CD4-positive, alpha-beta memory T cell (primary cell): ENCODE measurements at regions not wholly inside any gene's neighbourhood (a gene's known extent, or its start where the extent isn't known, plus 50 kb on each side); places are given as distances from the start of the nearest gene placed in this dataset.
A peak's percentile ranks its signal among the peaks of the same experiment; 100 is the strongest.

ENCODE experiments used
- CTCF ChIA-PET: fragments of 350-600 bp; sonication (Branson Sonifier 250); formaldehyde crosslinking; loops from one replicate; lab custom pipeline; 2021; ENCODE audit warnings: inconsistent platforms; ENCODE audit not compliant: partially characterized antibody; lab: Charles Lee
- POLR2A ChIA-PET: fragments of 350-600 bp; sonication (Branson Sonifier 250); formaldehyde crosslinking; loops from one replicate; lab custom pipeline; 2021; ENCODE audit not compliant: partially characterized antibody; lab: Charles Lee
- DNase-seq, 5 donors: peaks; one replicate each; pipeline versions ENCODE4 v3.0.0 to v3.0.0-alpha.2; 2020 to 2022; ENCODE audit warnings: mixed read lengths in 1 of 5
- H3K27ac ChIP-seq: one replicate; pipeline ENCODE4 v1.7.0; 2013; ENCODE audit warnings: low read depth, low read length
- H3K27me3 ChIP-seq: 2 replicates; pipeline ENCODE4 v1.7.0; 2013; ENCODE audit warnings: mild to moderate bottlenecking, low read length, moderate library complexity; ENCODE audit not compliant: insufficient read depth
- H3K36me3 ChIP-seq: 2 replicates; pipeline ENCODE4 v1.7.0; 2013; ENCODE audit warnings: mild to moderate bottlenecking, low read length, moderate library complexity; ENCODE audit not compliant: insufficient read depth
- H3K4me1 ChIP-seq: 2 replicates; pipeline ENCODE4 v1.7.0; 2013; ENCODE audit warnings: mild to moderate bottlenecking, low read length, moderate library complexity; ENCODE audit not compliant: insufficient read depth
- H3K4me3 ChIP-seq, 2 donors: one replicate each; pipeline ENCODE4 v1.7.0; 2013; ENCODE audit warnings: low read length in 2 of 2, mild to moderate bottlenecking in 1 of 2
- H3K9me3 ChIP-seq, 2 donors: one replicate each; pipeline ENCODE4 v1.7.0; 2013; ENCODE audit warnings: low read length in 2 of 2, control low read depth in 1 of 2; ENCODE audit not compliant: control insufficient read depth in 1 of 2
- H3K27ac Mint-ChIP-seq, 7 donors: one replicate each; pipeline ENCODE4 v1.8.0; 2020 to 2021; ENCODE audit warnings: mixed read lengths in 7 of 7, mild to moderate bottlenecking in 6 of 7, inconsistent platforms in 3 of 7, moderate library complexity in 3 of 7
- H3K27me3 Mint-ChIP-seq, 2 donors: one replicate each; pipeline ENCODE4 v1.8.0; 2020 to 2021; ENCODE audit warnings: mixed read lengths in 2 of 2
- H3K36me3 Mint-ChIP-seq, 2 donors: one replicate each; pipeline ENCODE4 v1.8.0; 2020 to 2021; ENCODE audit warnings: mixed read lengths in 2 of 2, inconsistent platforms in 1 of 2, mild to moderate bottlenecking in 1 of 2
- H3K4me1 Mint-ChIP-seq, 4 donors: one replicate each; pipeline ENCODE4 v1.8.0; 2020 to 2021; ENCODE audit warnings: mixed read lengths in 4 of 4, mild to moderate bottlenecking in 1 of 4
- H3K4me3 Mint-ChIP-seq, 8 donors: one replicate each; pipeline ENCODE4 v1.8.0; 2020 to 2021; ENCODE audit warnings: mixed read lengths in 8 of 8, mild to moderate bottlenecking in 7 of 8, moderate library complexity in 6 of 8, inconsistent platforms in 3 of 8
- H3K9me3 Mint-ChIP-seq, 8 donors: one replicate each; pipeline ENCODE4 v1.8.0; 2020 to 2021; ENCODE audit warnings: mixed read lengths in 8 of 8, mild to moderate bottlenecking in 5 of 8, inconsistent platforms in 3 of 8, moderate library complexity in 1 of 8
- intact Hi-C: fragments of 100-400 bp; cut with micrococcal nuclease; formaldehyde crosslinking; loops from one replicate; pipeline ENCODE4 v1.15.1; 2023

DNA sequence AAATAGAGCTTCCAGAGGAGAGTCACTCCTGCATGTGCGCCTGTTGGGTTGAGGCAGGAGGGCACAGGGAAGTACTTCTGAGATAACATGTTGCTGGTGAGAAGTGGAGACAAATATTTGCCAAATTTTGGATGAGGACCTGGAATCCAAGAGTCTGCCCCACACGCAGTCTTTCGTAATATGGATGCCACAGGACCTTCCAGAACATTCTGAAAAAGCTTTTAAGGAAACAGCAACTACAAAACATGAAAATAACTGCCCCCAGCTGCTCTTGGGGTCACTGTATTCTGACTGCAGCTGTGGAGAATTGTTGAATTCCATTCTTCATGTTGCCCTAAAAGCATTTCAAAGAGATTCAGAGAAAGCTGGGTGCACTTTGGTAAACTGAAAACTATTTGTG lies 227.5 kb downstream of the C1D start:
- no peak overlapping the region for H3K27ac ChIP-seq
- CTCF ChIA-PET = no interaction called here
- peaks cover 0 to 5% (median 0%) of the 10 kb centered on the region in 8 donors for H3K9me3 Mint-ChIP-seq
- no peaks in the 10 kb centered on the region for H3K9me3 ChIP-seq
- no peak overlapping the region for H3K4me3 Mint-ChIP-seq
- no peaks in the 10 kb centered on the region for H3K4me1 ChIP-seq
- H3K4me3 ChIP-seq = no peak overlapping the region
- DNase-seq = no peak
- intact Hi-C loops = no loop called here
- no peaks in the 10 kb centered on the region for H3K36me3 ChIP-seq
- no peaks in the 10 kb centered on the region for H3K27me3 ChIP-seq
- H3K27ac Mint-ChIP-seq = no peak overlapping the region
- H3K36me3 Mint-ChIP-seq = no peaks in the 10 kb centered on the region
- H3K27me3 Mint-ChIP-seq = no peaks in the 10 kb centered on the region
- POLR2A ChIA-PET = no interaction called here
- no peaks in the 10 kb centered on the region for H3K4me1 Mint-ChIP-seq

- Histone ChIP-seq H3K36me3 (no peaks in the 10 kb centered on the region), H3K4me3 (no peak overlapping the region), H3K27ac (no peak overlapping the region), H3K27me3 (no peaks in the 10 kb centered on the region), H3K4me1 (no peaks in the 10 kb centered on the region), H3K9me3 (no peaks in the 10 kb centered on the region)
- Mint-ChIP-seq H3K36me3 (no peaks in the 10 kb centered on the region), H3K9me3 (no peaks in the 10 kb centered on the region), H3K27ac (no peak overlapping the region), H3K4me3 (no peak overlapping the region), H3K4me1 (no peaks in the 10 kb centered on the region), H3K27me3 (peaks cover 0 to 2% of the 10 kb centered on the region in 2 donors)
- POLR2A ChIA-PET = no interaction called here
- CTCF ChIA-PET = interaction anchor here (1.8 kb wide), 1 partner anchor 10 kb away, joined by 7 read pairs; no protein-coding TSS in a partner anchor
- intact Hi-C loops = no loop called here
- DNase-seq = no peak
These were observed 225.9 kb downstream of the C1D start for GRCh38 chr2:67836866-67837265.

DNA sequence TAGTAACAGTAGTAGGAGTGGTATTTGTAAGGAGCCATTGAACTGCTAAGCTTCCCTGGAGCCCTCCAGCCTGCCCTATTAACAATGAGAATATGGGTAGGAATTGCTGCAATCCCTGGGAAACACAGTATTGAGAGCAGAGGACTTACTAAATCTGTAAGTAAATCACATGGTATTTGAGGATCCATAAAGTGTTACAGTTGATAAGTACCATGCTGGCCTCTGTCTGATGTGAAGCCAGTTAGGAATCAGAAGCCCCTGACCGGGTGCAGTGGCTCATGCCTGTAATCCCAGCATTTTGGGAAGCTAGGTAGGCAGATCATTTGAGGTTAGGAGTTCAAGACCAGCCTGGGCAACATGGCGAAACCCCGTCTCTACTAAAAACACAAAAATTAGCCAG lies 224.6 kb downstream of the C1D start:
- Mint-ChIP-seq H3K4me3 (no peak overlapping the region), H3K9me3 (no peaks in the 10 kb centered on the region), H3K36me3 (no peaks in the 10 kb centered on the region), H3K27ac (no peak overlapping the region), H3K4me1 (no peaks in the 10 kb centered on the region), H3K27me3 (peaks cover 0 to 2% of the 10 kb centered on the region in 2 donors)
- H3K4me1 ChIP-seq = no peaks in the 10 kb centered on the region
- no peaks in the 10 kb centered on the region for H3K9me3 ChIP-seq
- H3K36me3 ChIP-seq = no peaks in the 10 kb centered on the region
- ChIA-PET POLR2A (no interaction called here), CTCF (interaction anchor here (1.8 kb wide), 1 partner anchor 8 kb away, joined by 7 read pairs; no protein-coding TSS in a partner anchor)
- no peak for DNase-seq
- no peaks in the 10 kb centered on the region for H3K27me3 ChIP-seq
- intact Hi-C loops = no loop called here
- no peak overlapping the region for H3K4me3 ChIP-seq
- no peak overlapping the region for H3K27ac ChIP-seq

DNA sequence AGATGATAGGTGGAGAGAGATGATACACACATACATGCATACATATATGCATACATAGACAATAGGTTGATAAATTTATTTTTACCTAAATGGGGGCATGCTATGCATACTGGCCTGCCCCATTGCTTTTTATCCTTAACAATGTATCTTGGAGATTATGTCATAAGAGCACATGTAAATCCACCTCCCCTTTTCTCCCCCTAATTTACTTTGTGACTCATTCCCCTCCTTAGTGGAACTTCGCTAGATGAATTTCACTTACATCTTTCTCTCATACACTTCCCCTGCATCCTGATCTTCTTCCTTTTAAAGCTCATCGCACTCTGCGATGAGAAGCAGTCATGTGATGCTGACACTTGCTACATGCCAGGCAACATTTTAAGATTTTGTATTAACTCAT lies 223.6 kb downstream of the C1D start:
- ChIA-PET POLR2A (no interaction called here), CTCF (no interaction called here)
- Histone ChIP-seq H3K4me1 (no peaks in the 10 kb centered on the region), H3K9me3 (no peaks in the 10 kb centered on the region), H3K36me3 (no peaks in the 10 kb centered on the region), H3K27ac (no peak overlapping the region), H3K27me3 (no peaks in the 10 kb centered on the region), H3K4me3 (no peak overlapping the region)
- Mint-ChIP-seq H3K36me3 (no peaks in the 10 kb centered on the region), H3K27ac (no peak overlapping the region), H3K27me3 (peaks cover 0 to 2% of the 10 kb centered on the region in 2 donors), H3K4me3 (no peak overlapping the region), H3K9me3 (no peaks in the 10 kb centered on the region), H3K4me1 (no peaks in the 10 kb centered on the region)
- intact Hi-C loops = no loop called here
- no peak for DNase-seq

DNA sequence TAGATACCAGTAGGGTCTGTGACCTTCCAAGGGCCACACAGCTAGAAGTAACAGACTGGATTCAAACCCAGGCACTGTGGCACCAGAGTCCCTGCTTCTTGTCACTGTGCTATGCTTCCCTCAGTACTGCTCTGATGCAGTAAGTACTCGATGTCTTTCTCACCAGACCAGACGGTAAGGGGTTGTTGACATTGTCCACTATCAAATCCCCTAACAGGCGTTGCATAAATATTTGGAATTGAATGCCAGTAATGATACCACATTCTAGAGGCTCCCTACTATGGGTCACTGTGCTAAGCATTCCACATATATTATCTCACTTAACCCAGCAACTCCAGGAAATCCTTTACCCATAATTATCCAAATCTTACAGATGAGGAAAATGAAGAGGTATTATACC lies 223.1 kb downstream of the C1D start:
- H3K27ac ChIP-seq = no peak overlapping the region
- H3K9me3 Mint-ChIP-seq = no peaks in the 10 kb centered on the region
- H3K27ac Mint-ChIP-seq = no peak overlapping the region
- H3K4me3 ChIP-seq = no peak overlapping the region
- no peak for DNase-seq
- H3K27me3 Mint-ChIP-seq = peaks cover 1 to 3% of the 10 kb centered on the region in 2 donors
- H3K36me3 ChIP-seq = no peaks in the 10 kb centered on the region
- no peaks in the 10 kb centered on the region for H3K9me3 ChIP-seq
- no peak overlapping the region for H3K4me3 Mint-ChIP-seq
- H3K27me3 ChIP-seq = no peaks in the 10 kb centered on the region
- intact Hi-C loops = no loop called here
- H3K4me1 Mint-ChIP-seq = no peaks in the 10 kb centered on the region
- H3K36me3 Mint-ChIP-seq = no peaks in the 10 kb centered on the region
- ChIA-PET POLR2A (no interaction called here), CTCF (no interaction called here)
- H3K4me1 ChIP-seq = no peaks in the 10 kb centered on the region

DNA sequence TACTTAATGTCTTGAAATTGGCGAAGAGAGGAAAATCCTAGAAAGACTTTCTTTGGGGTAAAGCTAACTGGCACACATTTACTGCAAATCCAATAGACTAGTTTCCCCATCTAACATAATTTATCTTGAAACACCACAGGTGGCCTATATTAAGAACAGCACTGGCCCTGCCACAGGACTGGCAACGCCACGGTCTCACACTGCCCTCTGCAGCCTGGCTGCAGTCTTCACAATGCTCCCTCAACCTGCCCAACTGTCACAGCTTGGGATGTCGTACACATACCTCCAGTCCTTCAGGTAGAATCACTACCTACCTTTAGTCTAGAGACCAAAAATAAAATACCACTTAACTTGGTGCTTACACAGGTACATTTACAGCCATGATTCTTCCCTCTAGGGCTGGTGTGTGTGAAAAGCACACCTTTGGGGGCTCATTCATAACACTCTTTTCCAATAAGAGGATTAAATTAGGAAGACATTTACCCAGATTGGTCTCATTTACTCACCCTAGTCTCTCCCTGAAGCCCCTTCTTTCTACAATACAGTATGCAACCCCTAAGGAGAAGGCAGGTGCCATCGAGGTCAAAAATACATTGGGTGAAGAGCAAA lies 222.2 kb downstream of the C1D start:
- DNase-seq = no peak
- no peak overlapping the region for H3K4me3 ChIP-seq
- POLR2A ChIA-PET = no interaction called here

DNA sequence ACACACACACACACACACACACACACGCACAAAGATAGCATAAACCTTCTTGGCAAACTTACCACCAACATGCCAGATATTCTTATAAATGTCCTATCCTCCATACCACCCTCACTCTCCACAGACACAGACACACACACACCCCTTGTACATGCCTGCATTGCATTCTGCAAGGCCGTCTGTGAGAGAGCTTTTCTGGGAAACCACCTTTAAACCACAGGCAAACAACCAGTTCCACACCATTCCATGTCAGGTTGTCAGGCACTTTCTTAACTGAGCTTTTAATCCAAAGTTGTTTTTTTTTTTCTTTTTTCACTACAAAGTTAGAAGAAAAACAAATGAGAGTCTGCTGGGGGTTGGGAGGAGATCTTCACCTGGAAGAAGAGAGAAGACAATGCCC lies 221.1 kb downstream of the C1D start:
- no peak overlapping the region for H3K4me3 ChIP-seq
- no peaks in the 10 kb centered on the region for H3K36me3 Mint-ChIP-seq
- H3K27ac ChIP-seq = no peak overlapping the region
- H3K27me3 ChIP-seq = no peaks in the 10 kb centered on the region
- intact Hi-C loops = no loop called here
- H3K27me3 Mint-ChIP-seq = peaks cover 4 to 6% of the 10 kb centered on the region in 2 donors
- no peak for DNase-seq
- CTCF ChIA-PET = no interaction called here
- POLR2A ChIA-PET = no interaction called here
- no peaks in the 10 kb centered on the region for H3K9me3 Mint-ChIP-seq
- no peaks in the 10 kb centered on the region for H3K36me3 ChIP-seq
- no peaks in the 10 kb centered on the region for H3K4me1 Mint-ChIP-seq
- H3K27ac Mint-ChIP-seq = peak overlapping the region in 1 of 7 donors; percentile 26
- H3K4me3 Mint-ChIP-seq = no peak overlapping the region
- no peaks in the 10 kb centered on the region for H3K4me1 ChIP-seq
- H3K9me3 ChIP-seq = no peaks in the 10 kb centered on the region

More for the DNA sequence above, 222.2 kb downstream of the C1D start:
- H3K36me3 Mint-ChIP-seq = no peaks in the 10 kb centered on the region
- H3K9me3 ChIP-seq = no peaks in the 10 kb centered on the region
- no peaks in the 10 kb centered on the region for H3K9me3 Mint-ChIP-seq
- intact Hi-C loops = no loop called here
- H3K36me3 ChIP-seq = no peaks in the 10 kb centered on the region
- H3K27me3 Mint-ChIP-seq = peaks cover 4 to 6% of the 10 kb centered on the region in 2 donors
- no peak overlapping the region for H3K27ac ChIP-seq
- no peaks in the 10 kb centered on the region for H3K4me1 ChIP-seq
- no peaks in the 10 kb centered on the region for H3K27me3 ChIP-seq
- no peak overlapping the region for H3K4me3 Mint-ChIP-seq
- CTCF ChIA-PET = interaction anchor here (0.7 kb wide), 1 partner anchor 16 kb away, joined by 3 read pairs; no protein-coding TSS in a partner anchor
- no peaks in the 10 kb centered on the region for H3K4me1 Mint-ChIP-seq
- H3K27ac Mint-ChIP-seq = no peak overlapping the region
